HepG2 (cell line): ENCODE measurements at regions not wholly inside any gene's neighbourhood (a gene's known extent, or its start where the extent isn't known, plus 50 kb on each side); places are given as distances from the start of the nearest gene placed in this dataset.
"Not testable (repeated sequence)": the region's sequence is repeated elsewhere in the genome, so short reads cannot be mapped to it uniquely, and the experiment has no call there.

Experiments
- BRCA1 ChIP-seq: sonication (generic); formaldehyde crosslinking; IDR thresholded peaks from 2 replicates; pipeline ENCODE4 v1.4.0; 2020; ENCODE audit warnings: missing genetic modification reagents
- CBX5 ChIP-seq: sonication (generic); formaldehyde crosslinking; IDR thresholded peaks from 2 replicates; pipeline ENCODE4 v1.4.0; 2020; ENCODE audit warnings: missing genetic modification reagents, borderline replicate concordance
- CTCF ChIP-seq: sonication (generic); formaldehyde crosslinking; IDR thresholded peaks from 2 replicates; pipeline ENCODE4 v1.5.0; 2020; ENCODE audit warnings: mild to moderate bottlenecking, missing genetic modification reagents, moderate library complexity
- FOXM1 ChIP-seq: sonication (generic); formaldehyde crosslinking; IDR thresholded peaks from 2 replicates; pipeline ENCODE4 v1.5.0; 2020; ENCODE audit warnings: missing genetic modification reagents
- PRMT3 ChIP-seq: sonication (generic); formaldehyde crosslinking; IDR thresholded peaks from 2 replicates; pipeline ENCODE4 v1.8.1; 2022; ENCODE audit warnings: low read depth, mild to moderate bottlenecking, moderate library complexity, missing genetic modification reagents, borderline replicate concordance
- SAFB2 ChIP-seq: sonication (generic); formaldehyde crosslinking; IDR thresholded peaks from 2 replicates; pipeline ENCODE4 v1.5.1; 2020; ENCODE audit warnings: missing genetic modification reagents, low read depth, mild to moderate bottlenecking, borderline replicate concordance
- ZNF274 ChIP-seq: sonication (generic); formaldehyde crosslinking; IDR thresholded peaks from 2 replicates; pipeline ENCODE4 v1.5.1; 2020; ENCODE audit warnings: mild to moderate bottlenecking, missing genetic modification reagents
- ZNF275 ChIP-seq: sonication (generic); formaldehyde crosslinking; IDR thresholded peaks from 2 replicates; pipeline ENCODE4 v1.8.0; 2022; ENCODE audit warnings: missing genetic modification reagents, mild to moderate bottlenecking, inconsistent platforms, borderline replicate concordance
- ZNF496 ChIP-seq: sonication (generic); formaldehyde crosslinking; IDR thresholded peaks from 2 replicates; pipeline ENCODE4 v1.8.1; 2023; ENCODE audit warnings: mild to moderate bottlenecking, moderate library complexity, missing genetic modification reagents; ENCODE audit not compliant: insufficient replicate concordance
- TF ChIP-seq, protein P1 (sequence below): sonication (generic); formaldehyde crosslinking; IDR thresholded peaks from 2 replicates; pipeline ENCODE4 v1.4.0; 2020; ENCODE audit warnings: missing genetic modification reagents
- TF ChIP-seq, protein P2 (sequence below): IDR thresholded peaks from 2 replicates; pipeline ENCODE4 v1.6.1; 2016; ENCODE audit warnings: low read depth, borderline replicate concordance
- TF ChIP-seq, protein P3 (sequence below): sonication (generic); formaldehyde crosslinking; IDR thresholded peaks from 2 replicates; pipeline ENCODE4 v1.4.0; 2020; ENCODE audit warnings: missing genetic modification reagents

DNA sequence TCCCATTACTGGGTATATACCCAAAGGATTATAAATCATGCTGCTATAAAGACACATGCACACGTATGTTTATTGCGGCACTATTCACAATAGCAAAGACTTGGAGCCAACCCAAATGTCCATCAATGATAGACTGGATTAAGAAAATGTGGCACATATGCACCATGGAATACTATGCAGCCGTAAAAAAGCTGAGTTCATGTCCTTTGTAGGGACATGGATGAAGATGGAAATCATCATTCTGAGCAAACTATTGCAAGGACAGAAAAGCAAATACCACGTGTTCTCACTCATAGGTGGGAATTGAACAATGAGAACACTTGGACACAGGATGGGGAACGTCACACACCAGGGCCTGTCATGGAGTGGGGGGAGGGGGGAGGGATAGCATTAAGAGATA lies 175.0 kb upstream of the FZD8 start:
- TF ChIP-seq SAFB2 (CRISPR knock-in tag); ZNF275 (CRISPR knock-in tag); CBX5; ZNF496 (CRISPR knock-in tag); CTCF (CRISPR knock-in tag); PRMT3; ZNF274; BRCA1 (CRISPR knock-in tag); FOXM1 (CRISPR knock-in tag): not testable (repeated sequence)
- TF ChIP-seq, protein P1, sequence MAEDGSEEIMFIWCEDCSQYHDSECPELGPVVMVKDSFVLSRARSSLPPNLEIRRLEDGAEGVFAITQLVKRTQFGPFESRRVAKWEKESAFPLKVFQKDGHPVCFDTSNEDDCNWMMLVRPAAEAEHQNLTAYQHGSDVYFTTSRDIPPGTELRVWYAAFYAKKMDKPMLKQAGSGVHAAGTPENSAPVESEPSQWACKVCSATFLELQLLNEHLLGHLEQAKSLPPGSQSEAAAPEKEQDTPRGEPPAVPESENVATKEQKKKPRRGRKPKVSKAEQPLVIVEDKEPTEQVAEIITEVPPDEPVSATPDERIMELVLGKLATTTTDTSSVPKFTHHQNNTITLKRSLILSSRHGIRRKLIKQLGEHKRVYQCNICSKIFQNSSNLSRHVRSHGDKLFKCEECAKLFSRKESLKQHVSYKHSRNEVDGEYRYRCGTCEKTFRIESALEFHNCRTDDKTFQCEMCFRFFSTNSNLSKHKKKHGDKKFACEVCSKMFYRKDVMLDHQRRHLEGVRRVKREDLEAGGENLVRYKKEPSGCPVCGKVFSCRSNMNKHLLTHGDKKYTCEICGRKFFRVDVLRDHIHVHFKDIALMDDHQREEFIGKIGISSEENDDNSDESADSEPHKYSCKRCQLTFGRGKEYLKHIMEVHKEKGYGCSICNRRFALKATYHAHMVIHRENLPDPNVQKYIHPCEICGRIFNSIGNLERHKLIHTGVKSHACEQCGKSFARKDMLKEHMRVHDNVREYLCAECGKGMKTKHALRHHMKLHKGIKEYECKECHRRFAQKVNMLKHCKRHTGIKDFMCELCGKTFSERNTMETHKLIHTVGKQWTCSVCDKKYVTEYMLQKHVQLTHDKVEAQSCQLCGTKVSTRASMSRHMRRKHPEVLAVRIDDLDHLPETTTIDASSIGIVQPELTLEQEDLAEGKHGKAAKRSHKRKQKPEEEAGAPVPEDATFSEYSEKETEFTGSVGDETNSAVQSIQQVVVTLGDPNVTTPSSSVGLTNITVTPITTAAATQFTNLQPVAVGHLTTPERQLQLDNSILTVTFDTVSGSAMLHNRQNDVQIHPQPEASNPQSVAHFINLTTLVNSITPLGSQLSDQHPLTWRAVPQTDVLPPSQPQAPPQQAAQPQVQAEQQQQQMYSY (CRISPR knock-in tag): not testable (repeated sequence)
- TF ChIP-seq, protein P2, sequence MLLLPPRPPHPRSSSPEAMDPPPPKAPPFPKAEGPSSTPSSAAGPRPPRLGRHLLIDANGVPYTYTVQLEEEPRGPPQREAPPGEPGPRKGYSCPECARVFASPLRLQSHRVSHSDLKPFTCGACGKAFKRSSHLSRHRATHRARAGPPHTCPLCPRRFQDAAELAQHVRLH (CRISPR knock-in tag): not testable (repeated sequence)
- TF ChIP-seq, protein P3, sequence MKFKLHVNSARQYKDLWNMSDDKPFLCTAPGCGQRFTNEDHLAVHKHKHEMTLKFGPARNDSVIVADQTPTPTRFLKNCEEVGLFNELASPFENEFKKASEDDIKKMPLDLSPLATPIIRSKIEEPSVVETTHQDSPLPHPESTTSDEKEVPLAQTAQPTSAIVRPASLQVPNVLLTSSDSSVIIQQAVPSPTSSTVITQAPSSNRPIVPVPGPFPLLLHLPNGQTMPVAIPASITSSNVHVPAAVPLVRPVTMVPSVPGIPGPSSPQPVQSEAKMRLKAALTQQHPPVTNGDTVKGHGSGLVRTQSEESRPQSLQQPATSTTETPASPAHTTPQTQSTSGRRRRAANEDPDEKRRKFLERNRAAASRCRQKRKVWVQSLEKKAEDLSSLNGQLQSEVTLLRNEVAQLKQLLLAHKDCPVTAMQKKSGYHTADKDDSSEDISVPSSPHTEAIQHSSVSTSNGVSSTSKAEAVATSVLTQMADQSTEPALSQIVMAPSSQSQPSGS (CRISPR knock-in tag): not testable (repeated sequence)
